ENCODE measurements at regions not wholly inside any gene's neighbourhood (a gene's known extent, or its start where the extent isn't known, plus 50 kb on each side); places are given as distances from the start of the nearest gene placed in this dataset.
A peak's percentile ranks its signal among the peaks of the same experiment; 100 is the strongest.

DNA sequence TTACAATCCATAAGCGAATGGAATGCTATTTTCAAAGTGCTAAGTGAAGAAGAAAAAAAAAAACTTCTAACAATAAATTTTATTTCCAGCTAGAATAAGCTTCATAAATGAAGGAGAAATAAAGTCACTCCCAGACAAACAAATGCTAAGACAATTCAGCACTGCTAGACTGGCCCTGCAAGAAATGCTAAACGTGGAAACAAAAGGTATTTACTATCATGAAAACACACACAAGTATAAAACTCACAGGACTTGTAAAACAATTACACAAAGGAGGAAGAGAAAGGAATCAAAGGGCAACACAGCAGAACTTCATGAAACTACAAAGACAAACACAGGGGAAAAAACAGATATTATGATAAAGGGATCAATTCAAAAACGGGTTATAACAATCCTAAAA lies 85.8 kb upstream of the NELL2 start:
- no peak for DNase-seq (ENCODE audit: low read depth)

DNA sequence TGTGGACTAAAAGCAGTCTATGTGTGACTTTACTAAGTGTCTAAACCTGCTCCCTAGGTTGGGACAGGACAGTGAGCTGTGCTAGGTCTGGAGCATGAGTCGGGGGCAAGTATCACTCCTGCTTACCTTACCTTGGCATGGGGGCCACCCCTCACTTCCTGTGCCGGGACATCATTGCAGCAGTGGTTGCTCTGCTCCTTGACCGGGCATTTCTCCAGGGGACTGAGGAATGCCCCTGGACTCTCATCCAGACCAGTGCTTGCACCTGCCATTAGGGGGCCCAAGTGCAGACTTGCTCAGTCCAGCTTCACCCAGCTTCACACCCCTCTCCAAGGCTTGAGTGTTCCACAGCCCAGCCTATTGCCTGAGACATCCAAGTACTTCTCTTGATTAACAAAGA lies 84.7 kb upstream of the NELL2 start:
- DNase-seq (ENCODE audit: low read depth) = no peak

DNA sequence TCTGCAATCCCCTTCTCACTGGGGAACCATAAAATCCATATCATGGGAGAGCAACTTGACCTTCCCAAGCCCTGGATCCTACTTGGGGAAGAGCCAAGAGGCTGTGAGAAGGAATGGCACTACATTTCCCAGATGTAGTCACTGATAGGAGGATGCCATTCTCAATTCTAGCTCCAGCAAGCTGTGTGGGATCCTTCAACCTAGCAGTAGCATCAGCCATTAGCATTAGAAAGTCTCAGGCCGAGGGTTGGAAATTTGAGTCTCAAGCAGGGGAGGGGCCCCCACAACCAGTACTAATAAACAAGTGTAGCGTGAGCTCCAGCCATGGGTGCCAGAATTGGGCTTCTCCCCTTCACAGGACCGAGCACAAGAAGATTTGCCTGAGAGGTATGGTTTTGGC lies 84.3 kb upstream of the NELL2 start:
- DNase-seq (ENCODE audit: low read depth) = no peak

DNA sequence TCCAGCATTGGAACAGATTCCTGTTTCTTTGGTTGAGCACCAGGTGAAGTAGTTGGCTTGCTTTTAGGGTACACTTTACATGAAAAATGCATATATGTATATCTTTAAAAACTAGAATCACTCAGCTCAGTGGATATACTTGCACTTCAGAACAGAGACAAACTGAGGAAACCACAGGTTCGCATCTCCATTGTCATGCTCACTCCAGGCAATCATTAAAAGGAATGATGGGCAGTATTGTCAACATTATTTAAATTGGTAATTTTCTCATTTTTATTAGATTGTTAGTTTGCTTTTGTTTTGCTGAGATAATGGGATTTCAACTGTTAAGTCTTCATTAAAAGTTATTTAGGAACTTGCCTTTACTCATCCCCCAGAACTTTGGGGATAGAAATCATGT lies 71.0 kb upstream of the NELL2 start:
- no peak for DNase-seq (ENCODE audit: low read depth)

DNA sequence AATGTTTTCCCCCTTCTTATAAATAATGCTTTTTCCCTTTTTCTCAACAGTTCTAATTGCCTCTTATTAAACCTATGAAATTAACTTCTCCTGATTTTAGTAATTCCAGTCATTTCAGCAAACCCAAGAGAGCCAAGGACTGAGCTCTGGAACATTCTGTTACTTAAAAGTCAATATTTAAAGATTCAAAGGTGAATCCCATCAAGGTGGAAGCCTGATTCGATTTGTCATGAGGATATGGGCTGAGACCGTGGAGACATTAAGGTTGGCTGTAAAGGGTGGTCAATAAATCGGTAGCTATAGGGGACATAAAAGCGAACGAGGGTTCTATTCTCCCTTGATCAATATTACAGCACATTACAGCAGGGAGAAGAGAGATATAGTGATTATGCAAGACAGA lies 66.6 kb upstream of the NELL2 start:
- DNase-seq (ENCODE audit: low read depth) = no peak

DNA sequence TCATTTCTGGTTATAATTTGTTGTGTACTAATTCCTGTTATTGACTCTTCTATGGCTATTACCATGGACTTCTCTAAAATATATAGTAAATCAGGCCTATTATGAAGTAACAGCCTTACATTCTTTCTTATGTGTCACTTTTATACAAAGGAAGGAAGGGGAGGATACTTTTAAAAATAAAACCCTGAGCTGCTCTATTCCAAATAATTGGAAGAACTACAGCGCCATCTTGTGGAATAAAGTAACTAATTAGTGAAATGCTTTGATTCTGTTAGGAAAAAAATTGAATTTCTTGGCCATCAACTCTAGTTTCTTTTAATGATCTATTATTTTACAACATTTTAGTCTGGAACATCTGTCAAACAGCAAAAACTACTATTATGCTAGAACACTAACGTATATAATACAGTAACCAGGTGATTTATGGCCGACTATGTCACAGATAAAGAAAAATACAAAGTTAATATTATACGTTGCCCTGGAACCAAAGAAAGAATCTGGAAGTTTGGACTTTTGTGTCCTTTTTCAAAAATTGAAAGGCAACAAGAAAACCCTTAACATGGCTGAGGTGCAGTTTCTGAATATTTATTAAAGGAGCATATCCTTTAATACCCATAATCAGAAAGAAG lies 55.0 kb upstream of the NELL2 start:
- peak; percentile 64 for DNase-seq (ENCODE audit: low read depth)

DNA sequence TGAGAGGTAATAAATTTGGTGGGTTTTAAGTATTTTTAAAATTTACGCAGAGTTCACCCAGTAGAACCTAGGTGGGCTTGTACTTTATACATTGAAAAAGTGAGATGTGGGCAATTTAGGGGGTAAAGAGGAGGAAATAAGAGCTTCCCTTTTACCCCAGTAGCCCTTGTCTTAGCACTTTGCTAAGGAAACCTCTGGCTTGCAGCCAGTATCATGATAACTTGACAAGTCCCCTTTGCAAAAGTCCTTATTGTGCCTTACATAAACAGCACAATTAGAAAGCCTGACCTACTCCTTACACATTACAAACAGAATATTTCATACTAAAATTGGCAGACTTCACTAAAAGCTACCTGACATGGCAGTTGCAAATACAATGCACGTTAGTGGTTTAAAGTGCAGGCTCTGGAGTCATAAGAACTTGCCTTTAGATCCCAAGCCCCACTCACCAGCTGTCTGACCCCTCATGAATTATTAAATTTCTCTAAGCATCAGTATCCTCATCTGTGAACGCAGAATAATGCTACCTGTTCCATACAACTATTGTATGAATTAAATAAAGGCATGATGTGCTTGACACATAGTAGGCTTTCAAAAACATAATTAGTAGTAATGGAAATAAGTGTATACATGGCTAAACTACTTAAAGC lies 53.2 kb upstream of the NELL2 start:
- no peak for DNase-seq (ENCODE audit: low read depth)

Measured in renal cortical epithelial cell (primary cell).